HG02763 (cell line): ENCODE measurements at regions not wholly inside any gene's neighbourhood (a gene's known extent, or its start where the extent isn't known, plus 50 kb on each side); places are given as distances from the start of the nearest gene placed in this dataset.

Experiments used
- ATAC-seq: cut with Tn5 transposase; IDR thresholded peaks from one replicate; pipeline ENCODE4 v1.9.1; 2021; ENCODE audit warnings: mild to moderate bottlenecking, moderate library complexity; ENCODE audit not compliant: unreplicated experiment

- ATAC-seq: no peak
Measured at GRCh38 chr2:21427606-21428005, 303.8 kb downstream of the TDRD15 start.

DNA sequence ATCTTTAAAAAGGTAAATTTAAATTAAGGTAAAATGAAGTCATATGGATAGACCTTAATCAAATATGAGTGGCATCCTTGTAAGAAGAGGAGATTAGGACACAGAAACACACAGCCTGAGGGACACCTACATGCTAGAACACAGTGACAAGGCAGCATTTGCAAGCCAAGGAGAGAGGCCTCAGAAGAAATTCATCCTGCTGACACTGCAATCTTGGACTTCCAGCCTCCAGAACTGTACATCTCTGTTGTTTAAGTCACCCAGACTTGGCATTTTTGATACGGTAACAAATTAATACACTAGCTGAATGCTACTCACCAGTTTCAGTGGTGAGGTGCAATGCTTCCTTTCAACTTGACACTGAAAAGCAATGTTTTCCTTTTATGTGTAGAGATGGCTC, 305.0 kb downstream of the TDRD15 start:
- no peak for ATAC-seq

GRCh38 chr2:21429747-21430146, 306.0 kb downstream of the TDRD15 start:
- no peak for ATAC-seq

DNA sequence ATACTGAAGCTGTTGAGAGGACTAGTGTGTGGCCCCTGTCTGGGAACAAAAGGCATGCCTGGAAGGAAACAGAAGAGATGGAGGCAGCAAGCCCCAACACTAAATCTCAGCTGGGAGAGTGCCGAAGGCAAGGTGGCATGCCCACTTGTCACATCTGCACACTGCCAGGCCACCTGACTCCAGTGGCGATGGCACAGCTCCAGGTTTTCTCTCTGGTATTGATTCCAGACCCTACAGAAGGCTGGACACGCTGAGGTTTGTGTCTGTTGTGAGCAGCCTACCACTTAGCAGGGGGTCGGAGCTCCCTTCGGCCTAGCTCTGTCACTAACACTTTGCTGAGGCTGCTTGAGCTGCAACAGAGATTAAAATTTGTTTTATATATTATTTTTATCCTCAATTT, 307.3 kb downstream of the TDRD15 start:
- ATAC-seq: no peak

DNA sequence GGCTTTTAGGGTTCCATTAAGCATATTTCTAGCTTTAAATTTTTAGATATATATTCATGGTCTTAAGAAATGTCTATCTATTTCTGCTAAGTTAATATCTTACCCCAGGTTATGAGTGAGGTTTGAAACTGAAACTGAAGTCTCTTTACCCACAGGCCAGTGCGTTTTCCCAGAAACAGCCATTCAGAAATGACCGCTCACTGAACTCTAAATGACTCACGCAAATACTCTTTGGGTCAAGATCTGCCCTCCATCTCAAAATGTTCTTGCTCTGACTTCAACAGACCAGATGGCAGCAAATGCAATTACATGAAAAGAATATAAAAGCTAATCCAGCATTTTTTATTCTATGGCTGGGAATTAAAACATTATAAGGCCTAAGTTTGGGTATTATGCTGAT, 315.2 kb downstream of the TDRD15 start:
- ATAC-seq: no peak

DNA sequence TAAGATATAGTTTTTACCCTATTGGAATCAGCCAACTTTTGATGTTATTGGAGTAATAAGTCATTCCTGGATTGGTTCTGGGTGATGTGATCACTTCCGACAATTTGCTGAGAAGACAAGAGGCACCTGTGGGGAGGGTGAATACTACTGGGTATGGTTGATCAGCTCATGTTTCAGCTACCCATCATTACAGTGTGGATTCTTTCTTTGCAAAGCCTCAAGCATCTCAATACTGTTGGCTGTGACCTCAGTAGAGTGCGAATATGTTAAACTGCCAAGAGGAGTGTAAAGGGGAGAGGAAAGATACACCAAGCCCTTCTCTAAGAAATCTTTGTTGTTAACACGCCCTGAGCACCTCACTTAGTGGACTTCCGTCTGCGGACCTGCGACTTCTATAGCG, 317.7 kb downstream of the TDRD15 start:
- ATAC-seq: no peak

- ATAC-seq: no peak
Measured at GRCh38 chr2:21443494-21444105, 319.8 kb downstream of the TDRD15 start.

DNA sequence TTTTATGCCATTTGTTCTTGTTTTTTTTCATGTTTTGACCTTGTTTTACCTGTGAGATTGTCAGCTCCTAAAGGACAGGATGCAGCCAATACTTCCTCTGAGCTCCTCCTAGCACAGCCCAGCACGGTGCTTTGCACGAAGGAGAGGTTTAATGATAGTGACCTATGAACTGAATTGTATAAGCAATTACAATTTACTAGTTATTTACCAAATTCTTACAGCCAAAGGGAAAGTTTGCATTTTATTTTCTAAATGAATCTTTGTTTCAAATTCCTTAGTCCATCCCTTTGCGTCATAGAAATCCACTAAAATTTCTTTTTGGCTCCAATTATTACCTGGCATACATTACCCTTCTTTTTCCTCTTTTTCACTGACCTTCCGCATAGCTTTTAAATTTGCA, 326.1 kb downstream of the TDRD15 start:
- ATAC-seq: no peak

DNA sequence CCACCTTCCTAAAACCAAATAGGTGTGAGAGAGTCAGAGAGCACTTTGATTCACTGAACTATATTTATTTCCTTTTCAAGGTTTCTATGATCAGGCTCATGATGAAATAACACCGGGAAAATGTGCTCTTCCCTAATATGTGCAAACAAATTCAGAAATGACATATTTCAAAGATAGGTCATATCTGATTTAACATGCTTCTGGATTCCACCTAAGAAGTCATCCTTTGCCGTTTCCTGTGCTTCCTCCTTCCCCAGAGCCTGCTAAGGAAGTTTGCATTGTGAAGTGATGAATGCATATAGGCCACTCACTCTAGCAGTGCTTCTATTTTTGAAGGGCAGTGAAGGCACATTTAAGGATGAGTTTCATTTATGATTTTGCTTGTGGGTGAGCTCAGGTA, 327.6 kb downstream of the TDRD15 start:
- no peak for ATAC-seq

DNA sequence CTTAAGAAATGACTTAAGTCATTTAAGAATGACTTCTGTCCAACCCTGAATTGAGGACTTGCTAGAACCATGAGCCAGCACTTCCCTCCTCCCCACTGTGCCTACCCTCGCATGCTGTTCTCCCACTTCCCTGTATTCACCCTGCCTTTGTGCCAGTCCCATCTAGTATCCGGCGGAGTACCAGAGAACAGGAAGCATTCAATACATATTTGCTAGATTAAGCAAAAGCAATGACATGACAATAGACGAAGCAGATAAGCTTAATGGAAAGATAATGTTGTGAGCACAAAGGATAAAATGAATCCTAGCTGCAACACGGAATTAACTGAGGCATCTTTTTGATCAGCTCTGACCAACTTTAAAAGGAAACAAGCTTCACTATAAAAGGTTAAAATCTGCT, 328.5 kb downstream of the TDRD15 start:
- no peak for ATAC-seq

GRCh38 chr2:21452678-21453077, 328.9 kb downstream of the TDRD15 start:
- no peak for ATAC-seq

DNA sequence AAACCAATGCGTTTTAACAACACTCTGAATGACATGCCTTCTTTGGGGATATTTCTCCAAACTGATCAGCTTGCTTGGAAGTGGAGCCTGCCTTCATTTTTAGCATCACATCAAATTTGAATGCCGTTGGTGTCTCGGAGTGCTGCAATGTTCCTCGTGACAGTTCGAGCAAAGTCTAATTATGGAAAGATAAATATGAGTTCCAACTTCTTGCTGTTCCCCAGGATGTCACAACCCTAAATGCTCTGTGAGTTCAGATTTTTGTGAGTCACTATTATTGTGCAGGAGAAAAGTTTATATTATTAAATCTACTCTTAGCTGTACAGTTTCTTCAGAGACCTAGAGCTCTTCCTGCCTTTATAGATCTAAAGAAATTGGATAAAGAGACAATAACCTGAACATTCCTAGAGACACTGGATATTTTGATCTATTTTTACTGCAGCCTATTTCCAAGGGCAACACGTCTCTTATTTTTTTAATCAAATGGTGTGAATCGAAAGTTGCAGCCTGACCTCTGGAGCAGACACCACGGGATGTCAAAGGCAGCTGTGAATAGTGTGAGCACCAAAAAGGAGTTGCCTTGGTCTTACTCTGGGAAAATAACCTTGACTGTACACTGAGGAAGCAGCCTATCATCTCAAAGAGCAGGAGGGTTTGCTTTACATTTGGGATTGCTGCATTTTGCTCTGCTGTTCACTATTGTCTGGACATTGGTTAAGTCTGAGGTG, 330.1 kb downstream of the TDRD15 start:
- no peak for ATAC-seq

DNA sequence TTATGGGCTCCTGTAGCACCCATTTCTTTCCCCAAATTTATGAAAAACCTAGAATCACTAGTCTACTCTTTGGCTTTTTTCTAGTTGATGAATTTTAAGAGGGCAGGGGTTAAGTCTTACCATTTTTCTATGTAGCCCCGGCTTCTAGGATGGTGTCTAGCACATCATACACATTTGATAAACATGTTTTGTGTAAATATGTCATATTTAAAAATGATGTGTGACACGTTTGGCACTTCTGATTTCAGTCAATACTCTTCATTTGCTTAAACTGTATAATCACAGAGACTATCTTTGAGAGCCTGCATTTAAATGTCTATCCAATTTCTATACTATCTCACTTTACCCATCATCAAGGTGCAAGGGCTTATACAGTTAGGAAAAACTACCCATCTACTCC, 331.1 kb downstream of the TDRD15 start:
- no peak for ATAC-seq

GRCh38 chr2:21461754-21462240, 338.0 kb downstream of the TDRD15 start:
- ATAC-seq: no peak

GRCh38 chr2:21466341-21466927, 342.7 kb downstream of the TDRD15 start:
- ATAC-seq: no peak

DNA sequence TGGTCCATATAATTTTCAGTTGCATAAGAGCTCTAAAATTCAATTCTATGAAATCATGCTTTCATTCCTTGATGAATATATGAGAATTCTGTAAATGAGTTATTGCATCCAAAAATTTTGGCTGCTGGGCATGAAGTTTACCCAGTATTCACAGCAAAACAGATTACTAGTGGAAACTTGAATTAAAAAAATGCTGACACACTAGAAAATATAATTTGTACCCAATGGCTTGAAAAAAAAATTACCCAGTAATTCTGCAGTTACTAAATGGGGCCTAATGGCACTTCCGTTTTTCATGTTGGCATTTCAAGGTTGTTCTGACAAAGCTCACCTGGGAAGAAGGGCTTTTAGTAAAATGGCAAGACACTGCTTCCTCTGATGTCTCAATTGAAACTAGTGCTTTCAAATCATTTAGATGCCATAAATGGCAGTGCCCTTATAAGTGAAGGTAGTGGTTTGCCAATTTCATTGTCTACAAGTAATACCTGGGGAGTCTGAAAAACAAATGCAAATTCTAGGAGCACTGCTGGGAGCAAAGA, 343.6 kb downstream of the TDRD15 start:
- no peak for ATAC-seq

- ATAC-seq: no peak
Measured at GRCh38 chr2:21467910-21468309, 344.1 kb downstream of the TDRD15 start.

GRCh38 chr2:21468624-21469023, 344.9 kb downstream of the TDRD15 start:
- no peak for ATAC-seq

- no peak for ATAC-seq
Measured at GRCh38 chr2:21469158-21469557, 345.4 kb downstream of the TDRD15 start.

GRCh38 chr2:21469564-21469963, 345.8 kb downstream of the TDRD15 start:
- no peak for ATAC-seq

- no peak for ATAC-seq
Measured at GRCh38 chr2:21480162-21480561, 356.4 kb downstream of the TDRD15 start.

DNA sequence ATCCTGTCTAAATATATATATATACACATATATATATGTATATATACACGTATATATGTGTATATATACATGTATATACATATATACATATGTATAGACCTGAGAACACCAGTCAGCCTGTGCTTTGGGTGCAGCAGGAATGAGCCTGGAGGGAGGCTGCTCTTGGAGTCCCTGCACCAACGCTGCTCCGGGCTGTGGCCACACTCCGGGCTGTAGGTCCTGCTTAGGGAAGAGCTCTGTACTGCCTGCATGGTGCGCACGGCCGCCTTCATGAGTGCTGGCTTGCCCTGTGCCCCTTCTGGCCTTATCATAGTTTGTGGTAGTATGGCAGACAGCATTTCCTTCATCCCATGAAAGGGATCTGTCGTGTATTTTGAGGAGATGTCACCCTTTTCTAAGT, 360.9 kb downstream of the TDRD15 start:
- no peak for ATAC-seq
